Astrocyte (in vitro differentiated cells and primary cell): ENCODE measurements at regions not wholly inside any gene's neighbourhood (a gene's known extent, or its start where the extent isn't known, plus 50 kb on each side); places are given as distances from the start of the nearest gene placed in this dataset.

Source experiments
- CTCF ChIP-seq: IDR thresholded peaks from 2 replicates; pipeline ENCODE4 v1.5.1; 2011; ENCODE audit warnings: low read depth, mild to moderate bottlenecking, inconsistent platforms, low read length, moderate library complexity; ENCODE audit not compliant: insufficient read depth
- EZH2 ChIP-seq: IDR thresholded peaks from 2 replicates; pipeline ENCODE4 v1.6.1; 2012; ENCODE audit warnings: mild to moderate bottlenecking, low read length, inconsistent platforms; ENCODE audit not compliant: insufficient read depth

GRCh38 chr17:55830699-55831471, 80.0 kb downstream of the PCTP start:
- TF ChIP-seq CTCF: no peak
- TF ChIP-seq EZH2: no peak
